Coronary artery (tissue), 2 donors: ENCODE measurements at regions not wholly inside any gene's neighbourhood (a gene's known extent, or its start where the extent isn't known, plus 50 kb on each side); places are given as distances from the start of the nearest gene placed in this dataset.
"Not testable (repeated sequence)": the region's sequence is repeated elsewhere in the genome, so short reads cannot be mapped to it uniquely, and the experiment has no call there.

Experiments
- DNase-seq: peaks from one replicate; pipeline ENCODE4 v3.0.0-alpha.2; 2017; ENCODE audit warnings: low spot score
- H3K27ac ChIP-seq, 2 donors: fragments of 200-600 bp; sonication (generic); one replicate each; pipeline ENCODE4 v1.5.1; 2016 to 2019
- H3K4me3 ChIP-seq: fragments of 200-600 bp; sonication (generic); 2 replicates; pipeline ENCODE4 v1.5.1; 2016; ENCODE audit warnings: mild to moderate bottlenecking, moderate library complexity
- TF ChIP-seq, protein P1 (sequence below): fragments of 200-600 bp; sonication (generic); IDR thresholded peaks from one replicate; pipeline ENCODE4 v1.5.1; 2019; ENCODE audit warnings: antibody characterized with exemption

DNA sequence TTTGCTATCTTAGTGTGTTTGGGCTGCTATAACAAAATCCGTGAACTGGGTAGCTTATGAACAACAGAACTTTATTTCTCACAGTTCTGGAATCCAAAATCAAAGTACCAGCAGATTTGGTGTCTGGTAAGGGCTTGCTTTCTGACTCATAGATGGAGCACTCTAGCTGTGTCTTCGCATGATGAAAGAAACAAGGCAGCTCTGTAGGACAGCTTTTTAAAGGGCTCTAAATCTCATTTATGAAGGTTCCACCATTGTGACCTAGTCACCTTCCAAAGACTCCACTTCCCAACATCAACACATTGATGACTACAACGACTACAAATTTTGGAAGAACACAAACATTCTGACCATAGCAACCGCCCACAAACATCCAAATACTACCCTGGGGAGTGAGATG lies 158.6 kb upstream of the LCORL start:
- no peak overlapping the region for H3K4me3 ChIP-seq
- no peak overlapping the region for H3K27ac ChIP-seq
- DNase-seq, result no peak
- TF ChIP-seq, protein P1, sequence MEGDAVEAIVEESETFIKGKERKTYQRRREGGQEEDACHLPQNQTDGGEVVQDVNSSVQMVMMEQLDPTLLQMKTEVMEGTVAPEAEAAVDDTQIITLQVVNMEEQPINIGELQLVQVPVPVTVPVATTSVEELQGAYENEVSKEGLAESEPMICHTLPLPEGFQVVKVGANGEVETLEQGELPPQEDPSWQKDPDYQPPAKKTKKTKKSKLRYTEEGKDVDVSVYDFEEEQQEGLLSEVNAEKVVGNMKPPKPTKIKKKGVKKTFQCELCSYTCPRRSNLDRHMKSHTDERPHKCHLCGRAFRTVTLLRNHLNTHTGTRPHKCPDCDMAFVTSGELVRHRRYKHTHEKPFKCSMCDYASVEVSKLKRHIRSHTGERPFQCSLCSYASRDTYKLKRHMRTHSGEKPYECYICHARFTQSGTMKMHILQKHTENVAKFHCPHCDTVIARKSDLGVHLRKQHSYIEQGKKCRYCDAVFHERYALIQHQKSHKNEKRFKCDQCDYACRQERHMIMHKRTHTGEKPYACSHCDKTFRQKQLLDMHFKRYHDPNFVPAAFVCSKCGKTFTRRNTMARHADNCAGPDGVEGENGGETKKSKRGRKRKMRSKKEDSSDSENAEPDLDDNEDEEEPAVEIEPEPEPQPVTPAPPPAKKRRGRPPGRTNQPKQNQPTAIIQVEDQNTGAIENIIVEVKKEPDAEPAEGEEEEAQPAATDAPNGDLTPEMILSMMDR, result no peak

GRCh38 chr4:18171896-18172295 lies 150.3 kb upstream of the LCORL start:
- no peak overlapping the region for H3K4me3 ChIP-seq
- H3K27ac ChIP-seq, result no peak overlapping the region
- no peak for DNase-seq
- TF ChIP-seq, protein P1, result no peak

DNA sequence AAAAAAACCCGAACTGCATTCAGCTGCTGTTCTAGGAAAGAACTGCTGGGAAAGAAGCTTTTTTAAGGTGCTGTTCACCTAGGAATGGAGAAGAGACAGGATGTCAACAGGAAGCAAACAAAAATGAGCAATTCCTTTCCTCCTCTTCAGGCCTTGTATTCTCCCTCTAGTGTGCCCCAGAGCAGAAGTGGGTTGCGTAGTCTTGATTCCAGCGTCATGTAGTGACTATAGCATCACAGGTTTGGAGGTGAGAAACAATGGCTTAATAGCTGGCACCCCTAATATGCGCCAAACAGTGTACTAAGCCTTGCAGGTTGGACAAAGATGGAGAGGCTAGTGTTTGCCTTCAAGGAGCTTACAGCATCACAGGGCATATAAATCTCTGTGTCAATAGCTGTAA lies 146.3 kb upstream of the LCORL start:
- TF ChIP-seq, protein P1, result no peak
- Histone ChIP-seq H3K4me3 (no peak overlapping the region), H3K27ac (no peak overlapping the region)
- no peak for DNase-seq

DNA sequence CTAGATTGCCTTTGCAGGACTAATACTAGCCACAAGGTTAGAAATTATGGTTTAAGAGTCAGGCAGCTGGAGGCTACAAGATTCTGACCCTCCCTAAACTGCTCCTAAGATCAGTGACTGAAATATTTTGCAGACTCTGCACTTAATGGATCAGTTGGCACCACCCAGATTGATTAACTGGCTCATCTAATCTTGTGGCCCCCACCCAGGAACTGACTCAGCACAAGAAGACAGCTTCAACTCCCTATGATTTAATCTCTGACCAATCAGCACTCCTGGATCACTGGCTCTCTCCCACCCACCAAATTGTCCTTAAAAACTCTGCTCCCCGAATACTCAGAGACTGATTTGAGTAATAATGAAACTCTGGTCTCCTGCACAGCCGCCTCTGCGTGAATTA lies 145.4 kb upstream of the LCORL start:
- Histone ChIP-seq H3K4me3 (no peak overlapping the region), H3K27ac (no peak overlapping the region)
- TF ChIP-seq, protein P1, result no peak
- DNase-seq, result no peak

GRCh38 chr4:18162453-18162852 lies 140.9 kb upstream of the LCORL start:
- no peak overlapping the region for H3K4me3 ChIP-seq
- TF ChIP-seq, protein P1, result no peak

DNA sequence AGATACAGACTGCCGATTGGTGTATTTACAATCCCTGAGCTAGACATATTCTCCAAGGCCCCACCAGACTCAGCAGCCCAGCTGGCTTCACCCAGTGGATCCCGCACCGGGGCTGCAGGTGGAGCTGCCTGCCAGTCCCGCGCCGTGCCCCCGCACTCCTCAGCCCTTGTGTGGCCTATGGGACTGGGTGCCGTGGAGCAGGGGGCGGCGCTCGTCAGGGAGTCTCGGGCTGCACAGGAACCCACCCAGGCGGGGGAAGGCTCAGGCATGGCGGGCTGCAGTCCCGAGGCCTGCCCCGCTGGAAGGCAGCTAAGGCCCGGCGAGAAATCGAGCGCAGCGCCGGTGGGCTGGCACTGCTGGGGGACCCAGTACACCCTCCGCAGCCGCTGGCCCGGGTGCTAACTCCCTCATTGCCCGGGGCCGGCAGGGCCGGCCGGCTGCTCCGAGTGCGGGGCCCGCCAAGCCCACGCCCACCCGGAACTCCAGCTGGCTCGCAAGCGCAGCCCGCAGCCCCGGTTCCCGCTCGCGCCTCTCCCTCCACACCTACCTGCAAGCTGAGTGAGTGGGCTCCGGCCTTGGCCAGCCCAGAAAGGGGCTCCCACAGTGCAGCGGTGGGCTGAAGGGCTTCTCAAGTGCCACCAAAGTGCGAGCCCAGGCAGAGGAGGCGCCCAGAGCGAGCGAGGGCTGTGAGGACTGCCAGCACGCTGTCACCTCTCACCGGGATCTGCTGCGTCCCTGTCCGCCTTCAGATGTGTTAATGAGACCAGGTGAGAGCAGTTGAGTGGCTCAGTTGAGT lies 137.8 kb upstream of the LCORL start:
- H3K4me3 ChIP-seq, H3K27ac ChIP-seq, DNase-seq: not testable (repeated sequence)

More at GRCh38 chr4:18162453-18162852, 140.9 kb upstream of the LCORL start:
- no peak for DNase-seq
- H3K27ac ChIP-seq, result no peak overlapping the region

DNA sequence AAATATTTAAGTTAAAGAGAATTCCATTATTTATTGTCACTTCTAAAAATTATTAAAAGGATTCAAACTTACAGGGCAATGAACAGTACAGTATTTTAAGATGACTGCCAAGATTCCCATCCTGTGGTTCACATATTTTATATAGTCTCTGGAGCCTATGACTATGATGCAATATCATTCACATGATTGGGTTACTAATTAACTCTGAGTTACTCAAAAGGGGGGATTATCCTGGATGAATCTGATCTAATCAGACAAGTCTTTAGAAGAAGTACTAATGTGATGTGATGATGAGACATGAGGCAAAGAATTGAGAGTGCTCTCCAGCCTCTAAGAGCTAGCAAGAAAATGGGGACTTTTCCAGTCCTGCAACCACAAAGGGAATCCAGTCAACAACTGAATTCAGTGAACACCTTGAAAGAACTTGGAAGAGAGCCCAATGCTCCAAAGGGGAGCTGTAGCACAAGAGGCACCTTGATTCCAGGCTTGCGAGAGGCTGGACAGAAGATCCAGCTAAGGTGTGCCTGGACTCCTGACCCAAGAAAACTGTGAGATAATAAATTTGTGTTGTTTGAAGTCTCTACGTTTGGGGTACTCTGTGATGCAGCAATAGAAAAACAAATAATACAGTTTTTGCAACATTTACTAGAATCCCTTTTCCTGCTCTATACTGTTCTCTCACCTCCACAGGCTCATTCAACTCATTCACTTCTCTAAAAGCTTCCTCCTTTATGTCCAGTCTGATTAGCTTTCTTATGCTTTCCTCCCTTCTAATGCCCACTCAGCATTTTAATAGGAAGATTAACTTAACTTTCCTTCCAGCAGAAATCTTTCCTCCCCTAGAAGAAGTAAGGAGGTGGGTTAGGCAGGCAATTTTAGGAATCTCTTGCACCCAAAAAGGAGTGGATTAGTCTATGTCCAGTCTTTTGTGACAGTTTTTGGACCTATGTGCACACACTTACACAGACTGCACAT lies 133.8 kb upstream of the LCORL start:
- H3K4me3 ChIP-seq, result no peak overlapping the region
- H3K27ac ChIP-seq, result no peak overlapping the region
- DNase-seq, result no peak
- TF ChIP-seq, protein P1, result no peak
